Common myeloid progenitor, CD34-positive (primary cell): ENCODE measurements at regions not wholly inside any gene's neighbourhood (a gene's known extent, or its start where the extent isn't known, plus 50 kb on each side); places are given as distances from the start of the nearest gene placed in this dataset.

Source experiments
- CTCF ChIA-PET: fragments of 350-600 bp; sonication (Branson Sonifier 250); formaldehyde crosslinking; loops from one replicate; lab custom pipeline; 2021; ENCODE audit warnings: antibody characterized with exemption; lab: Charles Lee
- POLR2A ChIA-PET: fragments of 350-600 bp; sonication (Branson Sonifier 250); formaldehyde crosslinking; loops from one replicate; lab custom pipeline; 2021; ENCODE audit warnings: antibody characterized with exemption; lab: Charles Lee
- DNase-seq, 3 donors: peaks; one replicate each; pipeline versions ENCODE4 v3.0.0 to v3.0.0-alpha.2; 2013
- H3K27ac ChIP-seq, 2 experiments: 1 replicate in 1 of 2; 2 replicates in 1 of 2; pipeline ENCODE4 v1.7.0; 2013; ENCODE audit warnings: inconsistent platforms in 2 of 2, low read length in 2 of 2, mild to moderate bottlenecking in 2 of 2, low read depth in 1 of 2, moderate library complexity in 1 of 2; ENCODE audit not compliant: severe bottlenecking in 2 of 2, insufficient read depth in 1 of 2, poor library complexity in 1 of 2
- H3K27me3 ChIP-seq, 5 experiments: replicated peaks in 2 of 5; 1 replicate in 3 of 5; 2 replicates in 2 of 5; pipeline versions ENCODE4 v1.6.1 to v1.7.0; 2013; ENCODE audit warnings: low read length in 4 of 5, mild to moderate bottlenecking in 2 of 5, moderate library complexity in 2 of 5, inconsistent platforms in 1 of 5; ENCODE audit not compliant: insufficient read depth in 5 of 5, control insufficient read depth in 4 of 5
- H3K36me3 ChIP-seq, 4 experiments: 1 replicate in 2 of 4; 2 replicates in 2 of 4; pipeline versions ENCODE4 v1.6.1 to v1.7.0; 2013; ENCODE audit warnings: low read length in 3 of 4, control low read depth in 1 of 4, mild to moderate bottlenecking in 1 of 4; ENCODE audit not compliant: control insufficient read depth in 4 of 4, insufficient read depth in 4 of 4
- H3K4me1 ChIP-seq, 4 experiments: 1 replicate in 3 of 4; 2 replicates in 1 of 4; pipeline versions ENCODE4 v1.6.1 to v1.7.1; 2013; ENCODE audit warnings: low read length in 3 of 4, mild to moderate bottlenecking in 3 of 4, control low read depth in 1 of 4, inconsistent platforms in 1 of 4, moderate library complexity in 1 of 4; ENCODE audit not compliant: control insufficient read depth in 4 of 4, insufficient read depth in 4 of 4; ENCODE audit errors: control extremely low read depth in 1 of 4
- H3K4me3 ChIP-seq, 7 experiments: 1 replicate in 4 of 7; 2 replicates in 3 of 7; pipeline versions ENCODE4 v1.5.1 to v1.7.0; 2013; ENCODE audit warnings: mild to moderate bottlenecking in 7 of 7, low read length in 6 of 7, moderate library complexity in 6 of 7, inconsistent platforms in 2 of 7, low read depth in 2 of 7, control low read depth in 1 of 7; ENCODE audit not compliant: insufficient read depth in 4 of 7, control insufficient read depth in 1 of 7; ENCODE audit errors: extremely low read depth in 1 of 7
- H3K9me3 ChIP-seq, 5 experiments: 1 replicate in 4 of 5; 2 replicates in 1 of 5; pipeline versions ENCODE4 v1.6.1 to v1.7.1; 2013; ENCODE audit warnings: low read length in 4 of 5, mild to moderate bottlenecking in 2 of 5, inconsistent platforms in 1 of 5, low read depth in 1 of 5, moderate library complexity in 1 of 5; ENCODE audit not compliant: control insufficient read depth in 4 of 5, insufficient read depth in 2 of 5; ENCODE audit errors: control extremely low read depth in 1 of 5
- WGBS: methylation state at CpG from one replicate; pipeline ENCODE4 v1.1.5; 2013; ENCODE audit not compliant: insufficient coverage; 5-methylcytosine and 5-hydroxymethylcytosine counted together

GRCh38 chr5:23024470-23024869, 171.3 kb upstream of the CDH12 start:
- H3K27ac ChIP-seq, result no peak overlapping the region
- no peaks in the 10 kb centered on the region for H3K27me3 ChIP-seq
- POLR2A ChIA-PET, result no interaction called here
- no peaks in the 10 kb centered on the region for H3K4me1 ChIP-seq
- H3K9me3 ChIP-seq, result no peaks in the 10 kb centered on the region
- CTCF ChIA-PET, result no interaction called here
- no peak overlapping the region for H3K4me3 ChIP-seq
- WGBS, result 86% methylated on average over 4 of the region's 5 CpGs
- H3K36me3 ChIP-seq, result no peaks in the 10 kb centered on the region
- no peak for DNase-seq

- no peaks in the 10 kb centered on the region for H3K36me3 ChIP-seq
- WGBS, result 76% methylated on average over 2 of the region's 4 CpGs
- H3K27me3 ChIP-seq, result no peaks in the 10 kb centered on the region
- peaks cover 0 to 7% (median 0%) of the 10 kb centered on the region in 4 experiments for H3K4me1 ChIP-seq
- no peak overlapping the region for H3K4me3 ChIP-seq
- DNase-seq, result no peak
- POLR2A ChIA-PET, result no interaction called here
- H3K27ac ChIP-seq, result no peak overlapping the region
- H3K9me3 ChIP-seq, result no peaks in the 10 kb centered on the region
- CTCF ChIA-PET, result no interaction called here
Observed at GRCh38 chr5:23014825-23015224, 161.7 kb upstream of the CDH12 start.

GRCh38 chr5:23014266-23014665, 161.1 kb upstream of the CDH12 start:
- Histone ChIP-seq H3K9me3 (no peaks in the 10 kb centered on the region), H3K27ac (no peak overlapping the region), H3K36me3 (no peaks in the 10 kb centered on the region), H3K27me3 (no peaks in the 10 kb centered on the region), H3K4me1 (peaks cover 0 to 7% (median 0%) of the 10 kb centered on the region in 4 experiments), H3K4me3 (peak overlapping the region in 3 of 7 experiments; percentile 63 to 89 (median 83))
- peak in 1 of 3 donors; percentile 1 for DNase-seq
- 100% methylated on average over 1 of the region's 1 CpG for WGBS
- POLR2A ChIA-PET, result no interaction called here
- CTCF ChIA-PET, result no interaction called here

GRCh38 chr5:23013395-23013998, 160.4 kb upstream of the CDH12 start:
- Histone ChIP-seq H3K4me1 (peaks cover 0 to 7% (median 0%) of the 10 kb centered on the region in 4 experiments), H3K27me3 (no peaks in the 10 kb centered on the region), H3K9me3 (no peaks in the 10 kb centered on the region), H3K4me3 (peak overlapping the region in 5 of 7 experiments; percentile 35 to 89 (median 63)), H3K36me3 (no peaks in the 10 kb centered on the region), H3K27ac (peak overlapping the region; percentile 60 to 81)
- DNase-seq, result peak; percentile 1 to 32 (median 22)
- CTCF ChIA-PET, result no interaction called here
- POLR2A ChIA-PET, result no interaction called here
- WGBS, result no CpG with 5 or more reads among the region's 4 CpGs

GRCh38 chr5:23012842-23013241, 159.7 kb upstream of the CDH12 start:
- Histone ChIP-seq H3K36me3 (no peaks in the 10 kb centered on the region), H3K27me3 (no peaks in the 10 kb centered on the region), H3K4me3 (peak overlapping the region in 6 of 7 experiments; percentile 21 to 89 (median 57)), H3K27ac (peak overlapping the region; percentile 60 to 81), H3K4me1 (peaks cover 0 to 7% (median 0%) of the 10 kb centered on the region in 4 experiments), H3K9me3 (no peaks in the 10 kb centered on the region)
- CTCF ChIA-PET, result no interaction called here
- WGBS, result 22% methylated on average over 1 of the region's 5 CpGs
- DNase-seq, result peak; percentile 1 to 50 (median 40)
- POLR2A ChIA-PET, result no interaction called here

GRCh38 chr5:23007762-23008161, 154.6 kb upstream of the CDH12 start:
- Histone ChIP-seq H3K27ac (no peak overlapping the region), H3K27me3 (no peaks in the 10 kb centered on the region), H3K9me3 (no peaks in the 10 kb centered on the region), H3K36me3 (no peaks in the 10 kb centered on the region), H3K4me3 (no peak overlapping the region), H3K4me1 (peaks cover 0 to 3% (median 0%) of the 10 kb centered on the region in 4 experiments)
- CTCF ChIA-PET, result no interaction called here
- 100% methylated on average over 1 of the region's 1 CpG for WGBS
- POLR2A ChIA-PET, result no interaction called here
- DNase-seq, result no peak

- Histone ChIP-seq H3K4me3 (no peak overlapping the region), H3K27me3 (no peaks in the 10 kb centered on the region), H3K9me3 (no peaks in the 10 kb centered on the region), H3K36me3 (no peaks in the 10 kb centered on the region), H3K27ac (no peak overlapping the region), H3K4me1 (no peaks in the 10 kb centered on the region)
- ChIA-PET CTCF (no interaction called here), POLR2A (no interaction called here)
- WGBS, result no CpG with 5 or more reads among the region's 1 CpG
- no peak for DNase-seq
Observed at GRCh38 chr5:23007236-23007635, 154.1 kb upstream of the CDH12 start.
